Fibroblast of lung (primary cell): ENCODE measurements at regions not wholly inside any gene's neighbourhood (a gene's known extent, or its start where the extent isn't known, plus 50 kb on each side); places are given as distances from the start of the nearest gene placed in this dataset.

Experiments
- DNase-seq, 2 donors: peaks; one replicate each; pipeline versions ENCODE4 v3.0.0 to v3.0.0-alpha.2; 2010; ENCODE audit warnings: low read depth in 2 of 2
- H2AFZ ChIP-seq: 2 replicates; pipeline ENCODE4 v1.5.1; 2012; ENCODE audit warnings: low read length, control low read depth, inconsistent platforms
- H3K27ac ChIP-seq: 2 replicates; pipeline ENCODE4 v1.5.1; 2011; ENCODE audit warnings: low read length, control low read depth; ENCODE audit not compliant: insufficient read depth
- H3K27me3 ChIP-seq: 2 replicates; pipeline ENCODE4 v1.5.1; 2011; ENCODE audit warnings: mild to moderate bottlenecking, low read length; ENCODE audit not compliant: control insufficient read depth, insufficient read depth
- H3K36me3 ChIP-seq: 2 replicates; pipeline ENCODE4 v1.5.1; 2011; ENCODE audit warnings: low read length; ENCODE audit not compliant: control insufficient read depth, insufficient read depth
- H3K4me1 ChIP-seq: 2 replicates; pipeline ENCODE4 v1.5.1; 2011; ENCODE audit warnings: low read length; ENCODE audit not compliant: control insufficient read depth, insufficient read depth; ENCODE audit errors: extremely low read depth
- H3K4me2 ChIP-seq: 2 replicates; pipeline ENCODE4 v1.5.1; 2011; ENCODE audit warnings: low read length, control low read depth; ENCODE audit not compliant: insufficient read depth; ENCODE audit errors: extremely low read depth
- H3K4me3 ChIP-seq, 4 experiments: fragments of 200-600 bp in 1 of 4; sonication (generic) in 1 of 4; replicated peaks in 1 of 4; 2 replicates each; pipeline ENCODE4 v1.5.1; 2011 to 2016; ENCODE audit warnings: low read length in 4 of 4, low read depth in 3 of 4, mild to moderate bottlenecking in 3 of 4, control low read depth in 2 of 4, inconsistent platforms in 1 of 4, mixed read lengths in 1 of 4; ENCODE audit not compliant: insufficient read depth in 1 of 4; ENCODE audit errors: control extremely low read depth in 1 of 4
- H3K79me2 ChIP-seq: 2 replicates; pipeline ENCODE4 v1.5.1; 2012; ENCODE audit warnings: mild to moderate bottlenecking, low read length, inconsistent platforms; ENCODE audit not compliant: control insufficient read depth, insufficient read depth
- H3K9ac ChIP-seq: 2 replicates; pipeline ENCODE4 v1.5.1; 2011; ENCODE audit warnings: mild to moderate bottlenecking, low read length, control low read depth; ENCODE audit not compliant: insufficient read depth
- H3K9me3 ChIP-seq: 2 replicates; pipeline ENCODE4 v1.5.1; 2012; ENCODE audit warnings: low read depth, low read length; ENCODE audit not compliant: control insufficient read depth, insufficient read depth
- H4K20me1 ChIP-seq: 2 replicates; pipeline ENCODE4 v1.5.1; 2011; ENCODE audit warnings: low read length; ENCODE audit not compliant: control insufficient read depth, insufficient read depth; ENCODE audit errors: extremely low read depth
- CTCF ChIP-seq, 2 donors: IDR thresholded peaks in 1 of 2; conservative IDR thresholded peaks in 1 of 2; 1 replicate in 1 of 2; 2 replicates in 1 of 2; pipeline ENCODE4 v1.5.1; 2011 to 2012; ENCODE audit warnings: low read length in 2 of 2, control low read depth in 1 of 2, inconsistent platforms in 1 of 2, low read depth in 1 of 2, mild to moderate bottlenecking in 1 of 2
- EZH2 ChIP-seq: IDR thresholded peaks from 2 replicates; pipeline ENCODE4 v1.5.1; 2012; ENCODE audit warnings: low read length, control low read depth, mild to moderate bottlenecking; ENCODE audit errors: missing control alignments

- Histone ChIP-seq H3K4me3 (no peak overlapping the region), H4K20me1 (no peaks in the 10 kb centered on the region), H3K27me3 (no peaks in the 10 kb centered on the region), H3K36me3 (no peaks in the 10 kb centered on the region), H2AFZ (no peak overlapping the region), H3K9ac (no peak overlapping the region), H3K4me2 (no peak overlapping the region), H3K4me1 (peaks cover 4% of the 10 kb centered on the region), H3K9me3 (no peaks in the 10 kb centered on the region), H3K79me2 (no peaks in the 10 kb centered on the region), H3K27ac (no peak overlapping the region)
- no peak for TF ChIP-seq CTCF (conservative IDR thresholded peaks at IDR 0.05 in 1 of 2, IDR thresholded peaks at IDR 0.05 in 1 of 2; ENCODE audit: low read depth in 1 of 2, low read length in 2 of 2)
- TF ChIP-seq EZH2, result no peak
- peak; percentile 68 to 73 for DNase-seq
Observed at GRCh38 chr13:48896312-48896711, 79.4 kb upstream of the FNDC3A start.

- H3K4me3 ChIP-seq, result no peak overlapping the region
- DNase-seq, result no peak
- no peaks in the 10 kb centered on the region for H3K36me3 ChIP-seq
- TF ChIP-seq EZH2, result no peak
- TF ChIP-seq CTCF (conservative IDR thresholded peaks at IDR 0.05 in 1 of 2, IDR thresholded peaks at IDR 0.05 in 1 of 2; ENCODE audit: low read depth in 1 of 2, low read length in 2 of 2), result no peak
- H3K4me2 ChIP-seq, result no peak overlapping the region
- H3K9me3 ChIP-seq, result no peaks in the 10 kb centered on the region
- H3K27me3 ChIP-seq, result no peaks in the 10 kb centered on the region
- H2AFZ ChIP-seq, result no peak overlapping the region
- no peaks in the 10 kb centered on the region for H4K20me1 ChIP-seq
- H3K9ac ChIP-seq, result no peak overlapping the region
- H3K27ac ChIP-seq, result no peak overlapping the region
- H3K4me1 ChIP-seq, result no peaks in the 10 kb centered on the region
- H3K79me2 ChIP-seq, result no peaks in the 10 kb centered on the region
Observed at GRCh38 chr13:48901781-48902180, 73.9 kb upstream of the FNDC3A start.

GRCh38 chr13:48902368-48902767 is 73.3 kb upstream of the FNDC3A start:
- no peaks in the 10 kb centered on the region for H3K79me2 ChIP-seq
- no peak overlapping the region for H3K4me3 ChIP-seq
- H3K9me3 ChIP-seq, result no peaks in the 10 kb centered on the region
- H3K27me3 ChIP-seq, result no peaks in the 10 kb centered on the region
- no peak for TF ChIP-seq EZH2
- no peak for TF ChIP-seq CTCF (conservative IDR thresholded peaks at IDR 0.05 in 1 of 2, IDR thresholded peaks at IDR 0.05 in 1 of 2; ENCODE audit: low read depth in 1 of 2, low read length in 2 of 2)
- H3K4me1 ChIP-seq, result no peaks in the 10 kb centered on the region
- no peak overlapping the region for H3K9ac ChIP-seq
- DNase-seq, result peak in 1 of 2 donors; percentile 46
- no peak overlapping the region for H3K27ac ChIP-seq
- H3K4me2 ChIP-seq, result no peak overlapping the region
- H2AFZ ChIP-seq, result no peak overlapping the region
- H3K36me3 ChIP-seq, result no peaks in the 10 kb centered on the region
- H4K20me1 ChIP-seq, result no peaks in the 10 kb centered on the region
